IMR-90 (cell line): ENCODE measurements at regions not wholly inside any gene's neighbourhood (a gene's known extent, or its start where the extent isn't known, plus 50 kb on each side); places are given as distances from the start of the nearest gene placed in this dataset.

ENCODE experiments used
- ATAC-seq: fragments of 200-7000 bp; cut with Tn5 transposase; 2 replicates; pipeline ENCODE4 v1.9.1; 2020; ENCODE audit warnings: low read depth, mild to moderate bottlenecking, moderate library complexity
- BruUV-seq: library from RNA; stranded (reverse); fragments of 400-500 nt; replicated peaks from 2 replicates; lab custom pipeline; 2021; lab: Mats Ljungman, UMichigan
- CTCF ChIA-PET: fragments of 300-600 bp; formaldehyde crosslinking; extraction: SDS; loops from one replicate; lab custom pipeline; 2021; ENCODE audit warnings: antibody characterized with exemption; lab: Yijun Ruan, JAX
- POLR2A ChIA-PET: fragments of 300-600 bp; sonication (Branson Sonifier 250); formaldehyde crosslinking; loops from one replicate; lab custom pipeline; 2022; ENCODE audit warnings: antibody characterized with exemption; ENCODE audit not compliant: unreplicated experiment; lab: Charles Lee
- DNase-seq: peaks from one replicate; pipeline ENCODE4 v3.0.0; 2013
- H2AFZ ChIP-seq: replicated peaks from 2 replicates; pipeline ENCODE3; 2013; ENCODE audit warnings: low read length, mild to moderate bottlenecking; ENCODE audit not compliant: poor library complexity
- H2AK5ac ChIP-seq: 2 replicates; pipeline ENCODE4 v1.6.1; 2013; ENCODE audit warnings: low read depth, low read length, inconsistent platforms
- H2AK9ac ChIP-seq: replicated peaks from 2 replicates; pipeline ENCODE3; 2013; ENCODE audit warnings: mild to moderate bottlenecking, low read depth, low read length, moderate library complexity; ENCODE audit not compliant: poor library complexity
- H2BK120ac ChIP-seq: 2 replicates; pipeline ENCODE4 v1.6.1; 2013; ENCODE audit warnings: low read depth, low read length, inconsistent platforms
- H2BK15ac ChIP-seq: 3 replicates; pipeline ENCODE4 v1.6.1; 2013; ENCODE audit warnings: low read depth, low read length, inconsistent platforms
- H2BK20ac ChIP-seq: 2 replicates; pipeline ENCODE4 v1.6.1; 2013; ENCODE audit warnings: low read depth, mild to moderate bottlenecking, inconsistent platforms, low read length, moderate library complexity
- H2BK5ac ChIP-seq: 2 replicates; pipeline ENCODE4 v1.6.1; 2013; ENCODE audit warnings: mild to moderate bottlenecking, low read depth, low read length, inconsistent platforms; ENCODE audit not compliant: poor library complexity, severe bottlenecking
- H3K14ac ChIP-seq: replicated peaks from 2 replicates; pipeline ENCODE4 v1.6.1; 2013; ENCODE audit warnings: low read depth, low read length, inconsistent platforms
- H3K18ac ChIP-seq: 2 replicates; pipeline ENCODE4 v1.6.1; 2013; ENCODE audit warnings: low read depth, low read length, control low read depth
- H3K23ac ChIP-seq: 2 replicates; pipeline ENCODE4 v1.6.1; 2013; ENCODE audit warnings: low read depth, low read length, inconsistent platforms
- H3K27ac ChIP-seq: 2 replicates; pipeline ENCODE4 v1.5.1; 2013; ENCODE audit warnings: mild to moderate bottlenecking, control low read depth, low read length; ENCODE audit not compliant: insufficient read depth
- H3K27me3 ChIP-seq: 2 replicates; pipeline ENCODE4 v1.6.1; 2013; ENCODE audit warnings: low read length; ENCODE audit not compliant: control insufficient read depth, insufficient read depth
- H3K36me3 ChIP-seq: 2 replicates; pipeline ENCODE4 v1.6.1; 2013; ENCODE audit warnings: low read length, mixed read lengths; ENCODE audit not compliant: control insufficient read depth, insufficient read depth
- H3K4ac ChIP-seq: 2 replicates; pipeline ENCODE4 v1.6.1; 2013; ENCODE audit warnings: low read depth, low read length, inconsistent platforms
- H3K4me1 ChIP-seq: 2 replicates; pipeline ENCODE4 v1.6.1; 2013; ENCODE audit warnings: low read length, mixed read lengths; ENCODE audit not compliant: control insufficient read depth, insufficient read depth
- H3K4me2 ChIP-seq: 2 replicates; pipeline ENCODE4 v1.6.1; 2013; ENCODE audit warnings: low read depth, mild to moderate bottlenecking, control low read depth, low read length, moderate library complexity
- H3K4me3 ChIP-seq: 2 replicates; pipeline ENCODE4 v1.5.1; 2013; ENCODE audit warnings: low read depth, mild to moderate bottlenecking, control low read depth, low read length, moderate library complexity; ENCODE audit not compliant: insufficient read depth
- H3K56ac ChIP-seq: 2 replicates; pipeline ENCODE4 v1.6.1; 2013; ENCODE audit warnings: low read length, inconsistent platforms; ENCODE audit not compliant: insufficient read depth; ENCODE audit errors: extremely low read depth
- H3K79me1 ChIP-seq, 2 experiments: 2 replicates each; pipeline ENCODE4 v1.6.1; 2013; ENCODE audit warnings: low read length in 2 of 2, inconsistent platforms in 1 of 2, low read depth in 1 of 2
- H3K9ac ChIP-seq: 2 replicates; pipeline ENCODE4 v1.6.1; 2013; ENCODE audit warnings: low read depth, low read length, control low read depth
- H3K9me1 ChIP-seq: 2 replicates; pipeline ENCODE4 v1.6.1; 2013; ENCODE audit warnings: low read length, inconsistent platforms; ENCODE audit not compliant: insufficient read depth
- H3K9me3 ChIP-seq: 2 replicates; pipeline ENCODE4 v1.6.1; 2013; ENCODE audit warnings: low read length; ENCODE audit not compliant: control insufficient read depth, insufficient read depth
- H4K20me1 ChIP-seq: 2 replicates; pipeline ENCODE4 v1.6.1; 2013; ENCODE audit warnings: low read length, inconsistent platforms; ENCODE audit not compliant: insufficient read depth
- H4K5ac ChIP-seq: 2 replicates; pipeline ENCODE4 v1.6.1; 2013; ENCODE audit warnings: mild to moderate bottlenecking, low read depth, low read length, control low read depth
- H4K8ac ChIP-seq, 2 experiments: 2 replicates each; pipeline ENCODE4 v1.6.1; 2013; ENCODE audit warnings: low read depth in 2 of 2, low read length in 2 of 2, control low read depth in 1 of 2, inconsistent platforms in 1 of 2
- H4K91ac ChIP-seq: 2 replicates; pipeline ENCODE4 v1.6.1; 2013; ENCODE audit warnings: low read depth, low read length, inconsistent platforms; ENCODE audit not compliant: insufficient read depth
- CEBPB ChIP-seq: IDR thresholded peaks from 2 replicates; pipeline ENCODE4 v1.6.1; 2012; ENCODE audit warnings: low read depth, low read length, improper control_type of control experiment
- WGBS, 2 experiments: methylation state at CpG; one replicate each; pipeline versions ENCODE4 v1.1.5 to v1.1.7; 2013; ENCODE audit warnings: missing lambda C conversion rate in 2 of 2; ENCODE audit not compliant: insufficient read length in 1 of 2; ENCODE audit errors: extremely low coverage in 2 of 2; 5-methylcytosine and 5-hydroxymethylcytosine counted together
- dilution Hi-C: fragments of 300-500 bp; cut with HindIII; formaldehyde crosslinking; loops from one replicate; pipeline ENCODE4 v1.14.3; 2018; ENCODE audit warnings: low sequenced_read_pairs; ENCODE audit not compliant: unreplicated experiment
- in situ Hi-C: fragments of 300-500 bp; cut with MboI; formaldehyde crosslinking; loops from 3 replicates; pipeline ENCODE4 v1.14.3; 2019; ENCODE audit warnings: low sequenced_read_pairs, inconsistent platforms, mixed read lengths
- intact Hi-C: fragments of 100-400 bp; cut with micrococcal nuclease; formaldehyde crosslinking; loops from 2 replicates; pipeline ENCODE4 v1.10.0; 2022

DNA sequence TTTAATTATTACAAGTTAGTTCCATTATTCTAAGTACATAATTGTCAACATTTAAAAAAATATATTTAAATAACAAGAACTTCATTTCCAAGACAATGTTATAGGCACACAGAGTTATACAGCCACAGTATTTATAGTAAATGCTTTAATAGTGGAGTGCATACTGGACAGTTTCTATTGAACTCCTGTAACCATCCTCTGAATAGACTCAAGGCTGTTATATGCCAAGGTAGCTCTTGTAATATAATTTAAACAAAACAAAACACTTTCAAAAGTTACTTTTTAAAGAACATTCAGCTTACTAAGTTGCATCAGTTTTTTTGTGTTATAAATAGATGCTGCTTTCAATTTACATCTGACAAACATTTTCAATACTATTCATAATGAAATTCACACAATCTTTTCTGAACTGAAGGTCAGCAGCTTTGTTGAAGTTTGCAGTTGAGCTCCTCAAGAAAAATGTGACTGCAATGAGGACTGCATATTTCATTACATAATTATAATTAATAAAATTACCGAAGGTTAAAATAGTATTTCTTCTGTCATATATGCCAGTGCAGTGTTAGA lies 549.9 kb upstream of the CYLC2 start:
- Histone ChIP-seq H2BK15ac (no peak overlapping the region), H2BK5ac (no peak overlapping the region), H3K9me3 (peaks cover 5% of the 10 kb centered on the region; the same call in 1 of the 2 replicates), H3K4me2 (no peak overlapping the region), H2BK20ac (no peak overlapping the region), H4K91ac (no peak overlapping the region), H2AK5ac (no peak overlapping the region), H3K27ac (no peak overlapping the region), H2AK9ac (no peak overlapping the region), H3K23ac (no peak overlapping the region), H3K18ac (no peak overlapping the region), H3K9ac (no peak overlapping the region), H2AFZ (no peak overlapping the region), H3K27me3 (no peaks in the 10 kb centered on the region), H3K4me3 (no peak overlapping the region), H3K56ac (no peak overlapping the region), H3K14ac (no peak overlapping the region), H3K36me3 (no peaks in the 10 kb centered on the region), H4K8ac (no peak overlapping the region), H3K4ac (no peak overlapping the region), H3K79me1 (no peaks in the 10 kb centered on the region), H4K5ac (no peak overlapping the region), H3K9me1 (no peaks in the 10 kb centered on the region), H3K4me1 (no peaks in the 10 kb centered on the region), H2BK120ac (no peak overlapping the region), H4K20me1 (no peaks in the 10 kb centered on the region)
- no peak for TF ChIP-seq CEBPB
- no TSS peak for BruUV-seq
- intact Hi-C loops: no loop called here
- in situ Hi-C loops: no loop called here
- ATAC-seq: no peak
- CTCF ChIA-PET: no interaction called here
- WGBS, 2 experiments: no CpG with 5 or more reads among the region's 1 CpG
- POLR2A ChIA-PET: no interaction called here
- dilution Hi-C loops: no loop called here
- no peak for DNase-seq
